TTC549 (cell line): ENCODE measurements at regions not wholly inside any gene's neighbourhood (a gene's known extent, or its start where the extent isn't known, plus 50 kb on each side); places are given as distances from the start of the nearest gene placed in this dataset.

Experiments used
- FAIRE-seq: peaks from 2 replicates; lab custom pipeline; 2012; peaks lifted over from hg19 to GRCh38; lab: Jason Lieb, UNC

GRCh38 chr2:9137379-9138150 lies 69.0 kb upstream of the ASAP2 start:
- no peak for FAIRE-seq

GRCh38 chr2:9135822-9136558 lies 70.6 kb upstream of the ASAP2 start:
- FAIRE-seq = no peak

- FAIRE-seq = no peak
These were observed 79.3 kb upstream of the ASAP2 start for GRCh38 chr2:9127316-9127715.

- no peak for FAIRE-seq
These were observed 80.1 kb upstream of the ASAP2 start for GRCh38 chr2:9126540-9126939.

GRCh38 chr2:9124231-9124741 lies 82.3 kb upstream of the ASAP2 start:
- no peak for FAIRE-seq

GRCh38 chr2:9123069-9123468 lies 83.5 kb upstream of the ASAP2 start:
- no peak for FAIRE-seq

GRCh38 chr2:9122367-9122766 lies 84.2 kb upstream of the ASAP2 start:
- no peak for FAIRE-seq

- no peak for FAIRE-seq
These were observed 88.1 kb upstream of the ASAP2 start for GRCh38 chr2:9118383-9118960.

- no peak for FAIRE-seq
These were observed 91.4 kb upstream of the ASAP2 start for GRCh38 chr2:9115229-9115628.

GRCh38 chr2:9114458-9114857 lies 92.2 kb upstream of the ASAP2 start:
- no peak for FAIRE-seq

- FAIRE-seq = no peak
These were observed 92.7 kb upstream of the ASAP2 start for GRCh38 chr2:9113916-9114315.

GRCh38 chr2:9113262-9113661 lies 93.3 kb upstream of the ASAP2 start:
- no peak for FAIRE-seq

- no peak for FAIRE-seq
These were observed 94.4 kb upstream of the ASAP2 start for GRCh38 chr2:9112079-9112721.

- no peak for FAIRE-seq
These were observed 95.6 kb upstream of the ASAP2 start for GRCh38 chr2:9110893-9111569.

- FAIRE-seq = no peak
These were observed 96.2 kb upstream of the ASAP2 start for GRCh38 chr2:9110346-9110884.

GRCh38 chr2:9109871-9110270 lies 96.7 kb upstream of the ASAP2 start:
- no peak for FAIRE-seq

- FAIRE-seq = no peak
These were observed 98.2 kb upstream of the ASAP2 start for GRCh38 chr2:9108210-9108967.

- no peak for FAIRE-seq
These were observed 99.2 kb upstream of the ASAP2 start for GRCh38 chr2:9107168-9108025.

- FAIRE-seq = no peak
These were observed 100.1 kb upstream of the ASAP2 start for GRCh38 chr2:9106338-9107167.
